ENCODE measurements at regions not wholly inside any gene's neighbourhood (a gene's known extent, or its start where the extent isn't known, plus 50 kb on each side); places are given as distances from the start of the nearest gene placed in this dataset.

GRCh38 chr4:115851918-115852766 lies 738.7 kb upstream of the NDST4 start:
- peak; percentile 76 for TF ChIP-seq CTCF (conservative IDR thresholded peaks at IDR 0.05; ENCODE audit: low read depth, low read length)
- peak; percentile 13 for DNase-seq (ENCODE audit: low read depth)
- no peak overlapping the region for H3K4me3 ChIP-seq (ENCODE audit: low read length)

GRCh38 chr4:115850799-115851509 lies 737.5 kb upstream of the NDST4 start:
- DNase-seq (ENCODE audit: low read depth): no peak
- no peak overlapping the region for H3K4me3 ChIP-seq (ENCODE audit: low read length)
- TF ChIP-seq CTCF (conservative IDR thresholded peaks at IDR 0.05; ENCODE audit: low read depth, low read length): no peak

GRCh38 chr4:115844180-115844579 lies 730.8 kb upstream of the NDST4 start:
- DNase-seq (ENCODE audit: low read depth): no peak
- no peak overlapping the region for H3K4me3 ChIP-seq (ENCODE audit: low read length)
- no peak for TF ChIP-seq CTCF (conservative IDR thresholded peaks at IDR 0.05; ENCODE audit: low read depth, low read length)

GRCh38 chr4:115841871-115842270 lies 728.5 kb upstream of the NDST4 start:
- H3K4me3 ChIP-seq (ENCODE audit: low read length): no peak overlapping the region
- DNase-seq (ENCODE audit: low read depth): no peak
- TF ChIP-seq CTCF (conservative IDR thresholded peaks at IDR 0.05; ENCODE audit: low read depth, low read length): no peak

GRCh38 chr4:115834441-115834840 lies 721.0 kb upstream of the NDST4 start:
- no peak for DNase-seq (ENCODE audit: low read depth)
- no peak for TF ChIP-seq CTCF (conservative IDR thresholded peaks at IDR 0.05; ENCODE audit: low read depth, low read length)
- H3K4me3 ChIP-seq (ENCODE audit: low read length): no peak overlapping the region

GRCh38 chr4:115824630-115825029 lies 711.2 kb upstream of the NDST4 start:
- no peak overlapping the region for H3K4me3 ChIP-seq (ENCODE audit: low read length)
- no peak for TF ChIP-seq CTCF (conservative IDR thresholded peaks at IDR 0.05; ENCODE audit: low read depth, low read length)
- DNase-seq (ENCODE audit: low read depth): no peak

Measured in retinal pigment epithelial cell (primary cell).